ENCODE measurements at regions not wholly inside any gene's neighbourhood (a gene's known extent, or its start where the extent isn't known, plus 50 kb on each side); places are given as distances from the start of the nearest gene placed in this dataset.

DNA sequence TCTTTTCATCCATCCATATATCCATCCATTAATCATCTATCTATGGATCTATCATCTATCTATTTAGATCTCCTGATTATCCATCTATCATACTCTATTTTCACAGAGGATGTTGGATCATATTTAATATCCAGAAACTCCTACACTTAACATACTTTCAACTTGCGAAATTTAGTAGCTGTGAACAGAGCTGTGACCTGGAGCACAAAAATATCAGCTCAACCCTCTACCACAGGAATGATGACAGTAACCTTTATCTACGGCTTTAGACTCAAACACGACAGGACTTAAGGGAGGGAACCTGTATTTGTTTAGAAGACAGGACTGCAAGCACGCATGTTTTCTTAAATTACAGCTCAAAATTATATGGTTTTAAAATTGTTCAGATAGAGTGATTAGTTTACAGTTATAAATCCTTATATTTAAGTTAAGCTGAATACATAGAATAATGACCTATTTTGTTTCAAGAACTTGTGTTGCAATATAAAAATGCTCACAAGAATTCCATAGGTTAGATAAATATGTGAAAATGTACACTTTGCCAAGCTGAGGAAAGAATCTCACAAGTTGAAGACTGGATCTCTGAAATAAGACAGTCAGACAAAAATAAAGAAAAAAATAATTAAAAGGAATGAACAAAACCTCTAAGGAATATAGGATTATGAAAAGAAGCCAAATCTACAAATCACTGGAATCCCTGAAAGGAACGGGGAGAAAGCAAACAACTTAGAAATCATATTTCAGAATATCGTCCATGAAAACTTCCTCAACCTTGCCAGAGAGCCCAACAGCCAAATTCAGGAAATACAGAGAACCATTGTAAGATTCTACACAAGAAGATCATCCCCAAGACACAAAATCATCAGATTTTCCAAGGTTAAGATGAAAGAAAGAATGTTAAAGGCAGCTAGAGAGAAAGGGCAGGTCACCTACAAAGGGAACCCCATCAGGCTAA, 142.0 kb downstream of the COL6A3 start:
- no peak overlapping the region for H3K4me3 Mint-ChIP-seq
- peaks cover 18% of the 10 kb centered on the region for H3K4me1 Mint-ChIP-seq (ENCODE audit: low read depth)
- TF ChIP-seq, protein P1, sequence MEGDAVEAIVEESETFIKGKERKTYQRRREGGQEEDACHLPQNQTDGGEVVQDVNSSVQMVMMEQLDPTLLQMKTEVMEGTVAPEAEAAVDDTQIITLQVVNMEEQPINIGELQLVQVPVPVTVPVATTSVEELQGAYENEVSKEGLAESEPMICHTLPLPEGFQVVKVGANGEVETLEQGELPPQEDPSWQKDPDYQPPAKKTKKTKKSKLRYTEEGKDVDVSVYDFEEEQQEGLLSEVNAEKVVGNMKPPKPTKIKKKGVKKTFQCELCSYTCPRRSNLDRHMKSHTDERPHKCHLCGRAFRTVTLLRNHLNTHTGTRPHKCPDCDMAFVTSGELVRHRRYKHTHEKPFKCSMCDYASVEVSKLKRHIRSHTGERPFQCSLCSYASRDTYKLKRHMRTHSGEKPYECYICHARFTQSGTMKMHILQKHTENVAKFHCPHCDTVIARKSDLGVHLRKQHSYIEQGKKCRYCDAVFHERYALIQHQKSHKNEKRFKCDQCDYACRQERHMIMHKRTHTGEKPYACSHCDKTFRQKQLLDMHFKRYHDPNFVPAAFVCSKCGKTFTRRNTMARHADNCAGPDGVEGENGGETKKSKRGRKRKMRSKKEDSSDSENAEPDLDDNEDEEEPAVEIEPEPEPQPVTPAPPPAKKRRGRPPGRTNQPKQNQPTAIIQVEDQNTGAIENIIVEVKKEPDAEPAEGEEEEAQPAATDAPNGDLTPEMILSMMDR (IDR thresholded peaks at IDR 0.05) = no peak
- no peak for DNase-seq
- H3K9me3 Mint-ChIP-seq = no peaks in the 10 kb centered on the region
- peaks cover 6% of the 10 kb centered on the region; the same call in 1 of the 2 replicates for H3K36me3 Mint-ChIP-seq (ENCODE audit: low read depth)
- no peak overlapping the region for H3K27ac Mint-ChIP-seq
- peaks cover 1% of the 10 kb centered on the region; the same call in 1 of the 2 replicates for H3K27me3 Mint-ChIP-seq (ENCODE audit: insufficient read depth)

Data from HFFc6 (cell line).